ENCODE measurements at regions not wholly inside any gene's neighbourhood (a gene's known extent, or its start where the extent isn't known, plus 50 kb on each side); places are given as distances from the start of the nearest gene placed in this dataset.
A peak's percentile ranks its signal among the peaks of the same experiment; 100 is the strongest.

DNA sequence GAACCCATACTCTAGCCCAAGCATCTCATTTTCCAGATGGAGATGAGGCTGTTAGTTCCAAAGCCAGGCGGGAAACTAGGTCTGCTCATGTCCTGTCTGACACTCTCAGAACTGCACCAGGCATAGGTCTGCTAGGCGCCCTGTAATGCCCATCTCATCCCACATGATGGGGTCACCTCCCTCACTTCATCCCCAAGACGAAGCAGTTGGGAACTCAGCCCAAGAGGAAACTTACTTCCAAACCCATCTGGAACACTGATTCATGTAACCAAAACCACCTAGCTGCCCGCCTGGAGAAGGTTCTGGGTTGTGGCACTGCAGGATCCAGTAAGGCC lies 84.0 kb upstream of the PRNP start:
- no peak for DNase-seq (ENCODE audit: low spot score in 2 of 2)
- H3K9me3 ChIP-seq: no peaks in the 10 kb centered on the region
- H3K27ac ChIP-seq: no peak overlapping the region
- TF ChIP-seq POLR2A (IDR thresholded peaks at IDR 0.05): no peak
- TF ChIP-seq, protein P1, sequence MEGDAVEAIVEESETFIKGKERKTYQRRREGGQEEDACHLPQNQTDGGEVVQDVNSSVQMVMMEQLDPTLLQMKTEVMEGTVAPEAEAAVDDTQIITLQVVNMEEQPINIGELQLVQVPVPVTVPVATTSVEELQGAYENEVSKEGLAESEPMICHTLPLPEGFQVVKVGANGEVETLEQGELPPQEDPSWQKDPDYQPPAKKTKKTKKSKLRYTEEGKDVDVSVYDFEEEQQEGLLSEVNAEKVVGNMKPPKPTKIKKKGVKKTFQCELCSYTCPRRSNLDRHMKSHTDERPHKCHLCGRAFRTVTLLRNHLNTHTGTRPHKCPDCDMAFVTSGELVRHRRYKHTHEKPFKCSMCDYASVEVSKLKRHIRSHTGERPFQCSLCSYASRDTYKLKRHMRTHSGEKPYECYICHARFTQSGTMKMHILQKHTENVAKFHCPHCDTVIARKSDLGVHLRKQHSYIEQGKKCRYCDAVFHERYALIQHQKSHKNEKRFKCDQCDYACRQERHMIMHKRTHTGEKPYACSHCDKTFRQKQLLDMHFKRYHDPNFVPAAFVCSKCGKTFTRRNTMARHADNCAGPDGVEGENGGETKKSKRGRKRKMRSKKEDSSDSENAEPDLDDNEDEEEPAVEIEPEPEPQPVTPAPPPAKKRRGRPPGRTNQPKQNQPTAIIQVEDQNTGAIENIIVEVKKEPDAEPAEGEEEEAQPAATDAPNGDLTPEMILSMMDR (IDR thresholded peaks at IDR 0.05): no peak
- no peak for TF ChIP-seq POLR2AphosphoS5 (IDR thresholded peaks at IDR 0.05)
- peaks cover 0 to 6% of the 10 kb centered on the region in 2 donors for H3K27me3 ChIP-seq
- intact Hi-C loops (cut with DNase I; ENCODE audit: low total_unique reads): no loop called here
- H3K4me1 ChIP-seq: no peaks in the 10 kb centered on the region
- H3K4me3 ChIP-seq: no peak overlapping the region
- no peaks in the 10 kb centered on the region for H3K36me3 ChIP-seq

DNA sequence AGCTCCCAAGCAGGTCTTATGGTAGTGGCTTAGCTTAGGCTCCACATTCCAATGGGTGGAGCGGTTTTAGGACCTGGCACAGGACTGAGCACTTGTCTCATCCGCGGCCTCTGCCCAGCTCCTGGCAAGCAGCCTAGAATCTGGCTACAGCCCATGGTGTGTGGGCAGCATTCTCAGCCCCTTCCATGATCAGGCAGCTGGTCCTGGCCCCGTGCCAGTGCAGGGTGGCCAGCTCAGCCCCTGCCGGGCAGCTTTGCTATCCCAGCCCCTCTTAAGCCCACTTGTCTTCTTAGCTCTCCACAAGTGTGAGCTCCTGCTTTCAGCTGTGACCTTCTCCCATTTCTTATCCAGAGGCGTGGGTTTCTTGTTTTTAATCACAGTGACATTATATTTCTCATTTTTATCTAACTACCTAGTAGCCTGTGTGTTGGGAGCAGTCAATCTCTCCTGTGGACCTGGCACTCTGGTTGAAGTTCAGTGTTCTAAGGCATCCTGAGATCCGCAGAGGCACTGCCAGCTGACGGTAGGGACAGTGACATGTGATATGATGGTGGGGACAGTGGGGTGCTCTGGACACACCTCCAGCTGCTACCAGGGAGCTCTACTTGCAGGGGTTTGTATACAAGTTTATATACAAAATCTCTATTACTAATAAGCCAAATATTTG lies 84.5 kb upstream of the PRNP start:
- DNase-seq (ENCODE audit: low spot score in 2 of 2): no peak
- H3K4me1 ChIP-seq: no peaks in the 10 kb centered on the region
- peaks cover 0 to 9% of the 10 kb centered on the region in 2 donors for H3K27me3 ChIP-seq
- H3K36me3 ChIP-seq: no peaks in the 10 kb centered on the region
- intact Hi-C loops (cut with DNase I; ENCODE audit: low total_unique reads): no loop called here
- no peaks in the 10 kb centered on the region for H3K9me3 ChIP-seq
- no peak overlapping the region for H3K4me3 ChIP-seq
- TF ChIP-seq, protein P1 (IDR thresholded peaks at IDR 0.05): no peak
- TF ChIP-seq POLR2AphosphoS5 (IDR thresholded peaks at IDR 0.05): no peak
- no peak for TF ChIP-seq POLR2A (IDR thresholded peaks at IDR 0.05)
- no peak overlapping the region for H3K27ac ChIP-seq

- no peak for DNase-seq (ENCODE audit: low spot score in 2 of 2)
- Histone ChIP-seq H3K4me1 (no peaks in the 10 kb centered on the region), H3K9me3 (no peaks in the 10 kb centered on the region), H3K27me3 (peaks cover 0 to 9% of the 10 kb centered on the region in 2 donors), H3K36me3 (no peaks in the 10 kb centered on the region), H3K4me3 (no peak overlapping the region), H3K27ac (no peak overlapping the region)
- TF ChIP-seq, protein P1 (IDR thresholded peaks at IDR 0.05): no peak
- TF ChIP-seq POLR2A (IDR thresholded peaks at IDR 0.05) (no peak), POLR2AphosphoS5 (IDR thresholded peaks at IDR 0.05) (no peak)
- intact Hi-C loops (cut with DNase I; ENCODE audit: low total_unique reads): no loop called here
Measured at GRCh38 chr20:4600308-4601014, 85.8 kb upstream of the PRNP start.

DNA sequence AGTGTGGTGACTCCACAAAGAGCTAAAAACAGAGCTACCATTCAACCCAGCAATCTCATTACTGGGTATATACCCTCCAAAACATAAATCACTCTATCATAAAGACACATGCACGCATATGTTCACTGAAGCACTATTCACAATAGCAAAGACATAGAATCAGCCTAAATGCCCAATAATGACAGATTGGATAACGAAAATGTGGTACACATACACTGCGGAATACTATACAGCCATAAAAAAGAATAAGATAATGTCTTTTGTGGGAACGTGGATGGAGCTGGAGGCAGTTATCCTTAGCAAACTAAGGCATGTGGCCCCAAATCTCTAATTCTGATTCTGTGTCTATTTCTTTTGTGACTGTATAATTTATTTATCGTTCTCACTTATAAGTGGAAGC lies 89.0 kb upstream of the PRNP start:
- H3K4me3 ChIP-seq: no peak overlapping the region
- no peaks in the 10 kb centered on the region for H3K4me1 ChIP-seq
- no peaks in the 10 kb centered on the region for H3K36me3 ChIP-seq
- intact Hi-C loops (cut with DNase I; ENCODE audit: low total_unique reads): no loop called here
- peaks cover 0 to 3% of the 10 kb centered on the region in 2 donors for H3K27me3 ChIP-seq
- TF ChIP-seq, protein P1 (IDR thresholded peaks at IDR 0.05): no peak
- no peak for TF ChIP-seq POLR2A (IDR thresholded peaks at IDR 0.05)
- no peak for TF ChIP-seq POLR2AphosphoS5 (IDR thresholded peaks at IDR 0.05)
- no peaks in the 10 kb centered on the region for H3K9me3 ChIP-seq
- H3K27ac ChIP-seq: no peak overlapping the region
- no peak for DNase-seq (ENCODE audit: low spot score in 2 of 2)

DNA sequence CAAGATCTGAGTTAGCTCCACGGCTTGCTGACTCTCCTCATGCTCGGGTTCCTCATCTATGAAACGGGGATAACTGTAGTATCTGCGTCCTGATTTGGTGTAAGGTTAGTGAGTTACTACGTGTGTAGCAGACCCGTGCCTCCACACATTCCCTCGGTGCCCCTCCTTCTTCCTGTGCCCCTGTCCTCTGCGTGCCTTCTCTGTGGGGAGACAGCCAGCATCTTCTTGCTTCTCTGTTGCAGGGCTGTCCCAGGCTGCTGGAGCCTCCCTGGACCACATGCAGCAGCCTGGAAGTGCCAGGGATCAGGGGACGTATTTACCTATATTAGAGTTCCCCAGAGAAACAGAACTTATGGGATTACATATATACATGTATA lies 93.1 kb upstream of the PRNP start:
- Histone ChIP-seq H3K27ac (no peak overlapping the region), H3K4me3 (peak overlapping the region in 1 of 3 donors; percentile 67), H3K9me3 (no peaks in the 10 kb centered on the region), H3K36me3 (no peaks in the 10 kb centered on the region), H3K27me3 (peaks cover 0 to 3% of the 10 kb centered on the region in 2 donors), H3K4me1 (no peaks in the 10 kb centered on the region)
- intact Hi-C loops (cut with DNase I; ENCODE audit: low total_unique reads): no loop called here
- TF ChIP-seq, protein P1 (IDR thresholded peaks at IDR 0.05): no peak
- TF ChIP-seq POLR2A (IDR thresholded peaks at IDR 0.05): no peak
- TF ChIP-seq POLR2AphosphoS5 (IDR thresholded peaks at IDR 0.05): no peak
- DNase-seq (ENCODE audit: low spot score in 2 of 2): no peak
